ENCODE measurements at regions not wholly inside any gene's neighbourhood (a gene's known extent, or its start where the extent isn't known, plus 50 kb on each side); places are given as distances from the start of the nearest gene placed in this dataset.

- DNase-seq, result no peak
- no peaks in the 10 kb centered on the region for H3K36me3 ChIP-seq
- H3K4me3 ChIP-seq (ENCODE audit: low read depth, low read length), result no peak overlapping the region
- H3K27me3 ChIP-seq (ENCODE audit: insufficient read depth, low read depth, severe bottlenecking), result no peaks in the 10 kb centered on the region
- no peak overlapping the region for H3K27ac ChIP-seq
- TF ChIP-seq CTCF (IDR thresholded peaks at IDR 0.05; ENCODE audit: low read depth, low read length), result no peak
- H3K9me3 ChIP-seq (ENCODE audit: severe bottlenecking), result peaks cover 5% of the 10 kb centered on the region
Observed at GRCh38 chr2:217105733-217106649, 246.1 kb upstream of the TNP1 start.

- Histone ChIP-seq H3K9me3 (ENCODE audit: severe bottlenecking) (peaks cover 5% of the 10 kb centered on the region), H3K27ac (no peak overlapping the region), H3K4me3 (ENCODE audit: low read depth, low read length) (no peak overlapping the region), H3K27me3 (ENCODE audit: insufficient read depth, low read depth, severe bottlenecking) (no peaks in the 10 kb centered on the region), H3K36me3 (no peaks in the 10 kb centered on the region)
- no peak for DNase-seq
- no peak for TF ChIP-seq CTCF (IDR thresholded peaks at IDR 0.05; ENCODE audit: low read depth, low read length)
Observed at GRCh38 chr2:217103752-217104545, 244.1 kb upstream of the TNP1 start.

- no peaks in the 10 kb centered on the region for H3K27me3 ChIP-seq (ENCODE audit: insufficient read depth, low read depth, severe bottlenecking)
- no peak overlapping the region for H3K27ac ChIP-seq
- no peak for TF ChIP-seq CTCF (IDR thresholded peaks at IDR 0.05; ENCODE audit: low read depth, low read length)
- no peak overlapping the region for H3K4me3 ChIP-seq (ENCODE audit: low read depth, low read length)
- H3K9me3 ChIP-seq (ENCODE audit: severe bottlenecking), result peaks cover 5% of the 10 kb centered on the region
- no peaks in the 10 kb centered on the region for H3K36me3 ChIP-seq
- DNase-seq, result no peak
Observed at GRCh38 chr2:217102956-217103355, 243.1 kb upstream of the TNP1 start.

GRCh38 chr2:217101972-217102371 is 242.1 kb upstream of the TNP1 start:
- no peaks in the 10 kb centered on the region for H3K27me3 ChIP-seq (ENCODE audit: insufficient read depth, low read depth, severe bottlenecking)
- H3K27ac ChIP-seq, result no peak overlapping the region
- peaks cover 5% of the 10 kb centered on the region for H3K9me3 ChIP-seq (ENCODE audit: severe bottlenecking)
- no peaks in the 10 kb centered on the region for H3K36me3 ChIP-seq
- TF ChIP-seq CTCF (IDR thresholded peaks at IDR 0.05; ENCODE audit: low read depth, low read length), result no peak
- DNase-seq, result no peak
- no peak overlapping the region for H3K4me3 ChIP-seq (ENCODE audit: low read depth, low read length)

GRCh38 chr2:217099561-217099960 is 239.7 kb upstream of the TNP1 start:
- Histone ChIP-seq H3K27me3 (ENCODE audit: insufficient read depth, low read depth, severe bottlenecking) (no peaks in the 10 kb centered on the region), H3K27ac (no peak overlapping the region), H3K36me3 (no peaks in the 10 kb centered on the region), H3K9me3 (ENCODE audit: severe bottlenecking) (peaks cover 5% of the 10 kb centered on the region), H3K4me3 (ENCODE audit: low read depth, low read length) (no peak overlapping the region)
- no peak for DNase-seq
- TF ChIP-seq CTCF (IDR thresholded peaks at IDR 0.05; ENCODE audit: low read depth, low read length), result no peak

Data from WERI-Rb-1 (cell line).